ENCODE measurements at regions not wholly inside any gene's neighbourhood (a gene's known extent, or its start where the extent isn't known, plus 50 kb on each side); places are given as distances from the start of the nearest gene placed in this dataset.

DNA sequence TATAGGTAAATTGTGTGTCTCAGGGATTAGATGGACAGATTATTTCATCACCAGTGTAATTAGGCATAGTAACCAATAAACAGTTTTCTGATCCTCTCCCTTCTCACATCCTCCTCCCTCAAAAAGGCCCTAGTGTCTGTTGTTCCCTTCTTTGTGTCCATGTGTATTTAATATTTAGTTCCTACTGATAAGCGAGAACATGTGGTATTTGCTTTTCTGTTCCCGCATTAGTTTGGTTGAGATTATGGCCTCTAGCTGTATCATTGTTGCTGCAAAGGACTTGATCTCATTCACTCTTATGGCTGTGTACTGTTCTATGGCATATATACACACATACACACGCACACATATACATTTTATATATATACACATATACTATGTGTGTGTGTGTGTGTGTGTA is 866.2 kb downstream of the CCDC85A start:
- TF ChIP-seq, protein P1, sequence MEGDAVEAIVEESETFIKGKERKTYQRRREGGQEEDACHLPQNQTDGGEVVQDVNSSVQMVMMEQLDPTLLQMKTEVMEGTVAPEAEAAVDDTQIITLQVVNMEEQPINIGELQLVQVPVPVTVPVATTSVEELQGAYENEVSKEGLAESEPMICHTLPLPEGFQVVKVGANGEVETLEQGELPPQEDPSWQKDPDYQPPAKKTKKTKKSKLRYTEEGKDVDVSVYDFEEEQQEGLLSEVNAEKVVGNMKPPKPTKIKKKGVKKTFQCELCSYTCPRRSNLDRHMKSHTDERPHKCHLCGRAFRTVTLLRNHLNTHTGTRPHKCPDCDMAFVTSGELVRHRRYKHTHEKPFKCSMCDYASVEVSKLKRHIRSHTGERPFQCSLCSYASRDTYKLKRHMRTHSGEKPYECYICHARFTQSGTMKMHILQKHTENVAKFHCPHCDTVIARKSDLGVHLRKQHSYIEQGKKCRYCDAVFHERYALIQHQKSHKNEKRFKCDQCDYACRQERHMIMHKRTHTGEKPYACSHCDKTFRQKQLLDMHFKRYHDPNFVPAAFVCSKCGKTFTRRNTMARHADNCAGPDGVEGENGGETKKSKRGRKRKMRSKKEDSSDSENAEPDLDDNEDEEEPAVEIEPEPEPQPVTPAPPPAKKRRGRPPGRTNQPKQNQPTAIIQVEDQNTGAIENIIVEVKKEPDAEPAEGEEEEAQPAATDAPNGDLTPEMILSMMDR (IDR thresholded peaks at IDR 0.05) = no peak
- TF ChIP-seq POLR2A (IDR thresholded peaks at IDR 0.05) (no peak), EP300 (IDR thresholded peaks at IDR 0.05) (no peak)

Data from ovary (tissue), 3 donors.